Testis (tissue), 2 donors: ENCODE measurements at regions not wholly inside any gene's neighbourhood (a gene's known extent, or its start where the extent isn't known, plus 50 kb on each side); places are given as distances from the start of the nearest gene placed in this dataset.

ENCODE experiments used
- CTCF ChIP-seq, 3 experiments: fragments of 450-650 bp in 2 of 3; fragments of 200-600 bp in 1 of 3; sonication (generic) in 1 of 3; IDR thresholded peaks; one replicate each; pipeline ENCODE4 v1.5.1; 2016 to 2019; ENCODE audit warnings: antibody characterized with exemption in 3 of 3, mild to moderate bottlenecking in 2 of 3, moderate library complexity in 1 of 3
- POLR2A ChIP-seq: fragments of 450-650 bp; IDR thresholded peaks from one replicate; pipeline ENCODE4 v1.6.1; 2017; ENCODE audit warnings: antibody characterized with exemption, mild to moderate bottlenecking, moderate library complexity

GRCh38 chr7:112877691-112878460 lies 87.7 kb upstream of the TMEM168 start:
- TF ChIP-seq CTCF (IDR thresholded peaks at IDR 0.05) = no peak
- no peak for TF ChIP-seq POLR2A
